NCI-H524 (cell line): ENCODE measurements at regions not wholly inside any gene's neighbourhood (a gene's known extent, or its start where the extent isn't known, plus 50 kb on each side); places are given as distances from the start of the nearest gene placed in this dataset.
"Not testable (repeated sequence)": the region's sequence is repeated elsewhere in the genome, so short reads cannot be mapped to it uniquely, and the experiment has no call there.

Source experiments
- DNase-seq, 2 experiments: peaks; one replicate each; lab custom pipeline; 2025; lab: John Stamatoyannopoulos, UW

DNA sequence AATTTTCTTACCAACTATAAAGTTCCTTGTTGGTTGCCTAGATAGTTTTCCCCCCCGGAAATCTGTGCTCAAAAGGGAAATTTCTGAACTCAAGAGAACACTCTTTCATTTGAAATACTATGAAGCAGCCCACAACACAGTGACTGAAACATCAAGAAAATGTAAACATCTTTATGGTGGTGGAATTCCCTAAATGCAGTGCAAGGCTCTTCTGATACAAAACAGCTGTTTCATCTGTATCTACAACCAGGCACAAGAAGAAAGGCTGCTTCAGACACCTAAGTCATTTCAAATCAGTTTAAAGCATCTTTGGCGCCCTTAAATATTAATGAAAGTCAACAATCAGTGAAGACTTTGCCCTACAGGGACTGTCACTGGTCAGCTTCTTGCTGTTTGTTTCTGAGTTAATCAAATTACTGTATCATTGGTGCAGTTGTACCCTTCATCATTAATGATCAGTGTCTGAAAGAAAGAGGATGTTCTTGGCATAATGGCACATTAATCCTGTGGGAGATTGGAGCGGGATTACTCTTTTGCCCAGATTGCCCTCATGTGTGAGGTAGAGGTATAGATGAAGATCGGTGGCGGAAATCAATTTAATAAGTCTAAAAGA lies 947.0 kb downstream of the NR2F1-AS1 start:
- no peak for DNase-seq

DNA sequence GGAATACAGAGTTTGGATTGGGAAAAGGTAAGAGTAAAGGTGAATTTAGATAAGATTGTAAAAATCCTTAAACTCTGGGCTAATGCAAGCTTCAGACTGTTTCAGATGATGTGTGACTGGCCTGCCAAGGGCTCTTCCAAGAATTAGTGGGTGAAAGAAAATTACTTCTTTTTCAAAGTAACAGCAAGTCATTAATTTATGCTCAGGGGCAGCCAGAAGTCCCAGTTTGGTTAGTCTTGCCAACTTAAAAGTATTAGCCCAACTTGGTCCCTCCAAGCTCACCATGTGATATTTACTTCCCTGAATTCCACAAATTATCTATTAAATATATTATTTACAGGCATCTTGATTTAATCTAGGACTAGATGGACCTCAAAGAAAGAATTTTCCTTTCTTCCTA lies 947.8 kb downstream of the NR2F1-AS1 start:
- no peak for DNase-seq

DNA sequence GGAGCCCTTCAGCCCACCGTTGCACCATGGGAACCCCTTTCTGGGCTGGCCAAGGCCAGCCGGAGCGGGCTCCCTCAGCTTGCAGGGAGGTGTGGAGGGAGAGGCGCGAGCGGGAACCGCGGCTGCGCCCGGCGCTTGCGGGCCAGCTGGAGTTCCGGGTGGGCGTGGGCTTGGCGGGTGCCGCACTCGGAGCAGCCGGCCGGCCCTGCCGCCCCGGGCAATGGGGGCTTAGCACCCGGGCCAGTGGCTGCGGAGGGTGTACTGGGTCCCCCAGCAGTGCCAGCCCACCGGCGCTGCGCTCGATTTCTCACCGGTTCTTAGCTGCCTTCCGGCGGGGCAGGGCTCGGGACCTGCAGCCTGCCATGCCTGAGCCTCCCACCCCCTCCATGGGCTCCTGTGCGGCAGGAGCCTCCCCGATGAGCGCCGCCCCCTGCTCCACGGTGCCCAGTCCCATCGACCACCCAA lies 949.8 kb downstream of the NR2F1-AS1 start:
- DNase-seq = not testable (repeated sequence)

DNA sequence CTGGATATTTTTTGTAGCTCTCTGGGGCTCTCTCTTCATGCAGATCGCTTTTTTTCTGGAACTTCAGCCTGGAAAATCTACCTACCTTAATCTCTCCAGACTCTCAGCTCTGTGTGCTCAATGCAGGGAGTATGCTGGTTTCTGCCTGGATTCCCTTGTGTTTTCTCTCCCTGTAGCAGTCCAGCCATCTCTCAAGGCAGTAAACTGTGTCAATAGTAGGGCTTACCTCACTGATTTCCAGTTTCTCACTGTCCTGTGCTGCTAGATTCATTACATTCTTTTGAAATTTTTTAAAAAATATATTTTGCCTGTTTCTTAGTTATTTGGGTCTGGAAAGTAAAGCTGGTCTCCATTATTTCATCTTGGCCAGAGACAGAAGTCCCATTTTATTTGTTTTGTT lies 951.4 kb downstream of the NR2F1-AS1 start:
- DNase-seq = no peak

DNA sequence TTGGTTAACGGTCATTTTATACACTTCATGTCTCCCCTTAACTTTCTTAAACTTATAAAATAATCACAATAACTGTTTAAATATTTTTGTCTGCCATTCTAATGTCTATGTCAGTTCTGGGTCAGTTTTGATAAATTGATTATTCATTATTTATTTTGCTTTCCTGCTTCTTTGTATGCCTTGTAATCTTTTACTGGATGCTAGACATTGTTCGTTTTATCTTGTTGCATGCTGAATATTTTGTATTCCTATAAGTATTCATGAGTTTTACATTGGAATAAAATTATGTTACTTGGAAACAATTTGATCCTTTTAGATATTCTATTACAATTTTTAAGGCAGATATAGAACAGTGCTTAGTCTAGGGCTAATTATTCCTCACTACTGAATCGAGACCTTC lies 952.0 kb downstream of the NR2F1-AS1 start:
- no peak for DNase-seq

DNA sequence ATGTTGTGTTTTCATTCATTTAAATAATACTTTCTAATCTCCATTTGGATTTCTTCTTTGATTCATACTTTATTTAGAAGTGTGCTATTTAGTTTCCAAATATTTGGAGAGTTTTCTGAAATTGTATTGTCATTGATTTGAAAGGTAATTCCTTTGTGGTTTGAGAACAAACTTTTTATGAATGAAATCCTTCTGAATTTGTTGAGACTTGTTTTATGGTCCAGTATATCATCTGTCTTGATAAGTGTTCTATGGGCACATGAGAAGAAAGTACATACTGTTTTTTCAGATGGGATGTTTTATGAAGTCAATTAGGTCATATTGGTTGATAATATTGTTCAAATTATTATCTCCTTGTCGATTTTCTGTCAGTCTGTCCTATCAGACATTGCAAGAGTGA lies 953.8 kb downstream of the NR2F1-AS1 start:
- DNase-seq = no peak

DNA sequence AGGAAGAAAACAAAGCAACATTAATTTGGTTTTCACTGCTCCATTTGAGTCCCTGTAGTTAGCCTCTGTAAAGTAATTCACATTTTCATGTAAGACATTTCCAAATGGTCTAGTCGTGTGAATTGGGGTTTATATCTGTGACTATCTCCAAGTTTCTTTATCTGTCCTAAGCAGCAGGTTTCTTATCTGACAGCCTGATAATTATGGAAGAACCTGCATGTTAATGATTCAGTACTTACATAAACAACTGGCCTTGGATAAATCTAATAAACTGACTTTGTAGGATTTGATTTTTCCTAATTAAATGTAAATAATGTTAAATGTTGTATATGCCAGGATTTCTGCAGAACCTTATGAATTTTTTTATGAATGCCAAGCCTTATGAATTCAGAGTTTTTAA lies 964.9 kb downstream of the NR2F1-AS1 start:
- no peak for DNase-seq

DNA sequence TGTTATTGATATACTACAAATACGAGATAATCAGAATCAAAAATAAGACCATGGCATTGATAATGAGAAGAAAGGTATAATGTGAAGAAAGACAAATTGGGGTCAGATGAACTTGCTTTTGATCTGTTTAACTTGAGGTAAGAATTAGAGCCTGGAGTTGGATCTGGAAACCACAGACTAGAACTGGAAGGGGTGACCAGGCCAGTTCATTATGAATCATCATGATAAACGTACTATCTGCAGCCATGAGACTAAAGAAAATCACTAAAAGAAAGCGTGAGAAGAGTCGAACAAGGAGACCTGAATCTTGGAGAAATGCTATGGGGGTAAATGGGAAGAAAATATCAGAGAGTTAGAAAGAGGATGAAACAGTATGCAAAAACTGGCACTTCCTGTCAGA lies 967.5 kb downstream of the NR2F1-AS1 start:
- no peak for DNase-seq

DNA sequence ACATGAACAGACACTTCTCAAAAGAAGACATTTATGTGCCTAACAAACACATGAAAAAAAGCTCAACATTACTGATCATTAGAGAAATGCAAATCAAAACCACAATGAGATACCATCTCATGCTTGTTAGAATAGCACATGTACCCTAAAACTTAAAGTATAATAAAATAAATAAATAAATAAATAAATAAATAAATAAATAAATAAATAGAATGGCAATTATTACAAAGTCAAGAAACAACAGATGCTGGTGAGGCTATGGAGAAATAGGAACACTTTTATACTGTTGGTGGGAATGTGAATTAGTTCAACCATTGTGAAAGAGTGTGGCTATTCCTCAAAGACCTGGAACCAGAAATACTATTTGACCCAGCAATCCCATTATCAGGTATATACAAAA lies 970.6 kb downstream of the NR2F1-AS1 start:
- not testable (repeated sequence) for DNase-seq

DNA sequence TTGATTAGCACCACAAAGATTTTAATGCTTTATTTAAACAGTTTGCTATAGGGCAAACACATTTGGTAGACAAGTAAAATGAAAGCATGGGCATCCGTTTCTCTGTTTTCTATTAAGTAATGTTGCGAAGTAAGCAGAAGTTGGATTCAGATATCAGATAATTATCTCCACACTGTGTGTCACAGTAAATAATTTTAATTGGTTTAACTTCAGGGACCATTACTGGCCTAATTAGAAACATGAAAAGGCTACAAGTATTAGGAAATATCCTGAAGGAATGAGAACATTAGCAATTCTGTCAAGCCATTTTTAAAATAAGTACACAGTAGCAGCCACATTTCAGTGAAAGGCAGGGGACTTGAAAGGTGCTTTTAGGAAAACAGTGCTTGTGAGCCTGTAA lies 975.4 kb downstream of the NR2F1-AS1 start:
- no peak for DNase-seq

DNA sequence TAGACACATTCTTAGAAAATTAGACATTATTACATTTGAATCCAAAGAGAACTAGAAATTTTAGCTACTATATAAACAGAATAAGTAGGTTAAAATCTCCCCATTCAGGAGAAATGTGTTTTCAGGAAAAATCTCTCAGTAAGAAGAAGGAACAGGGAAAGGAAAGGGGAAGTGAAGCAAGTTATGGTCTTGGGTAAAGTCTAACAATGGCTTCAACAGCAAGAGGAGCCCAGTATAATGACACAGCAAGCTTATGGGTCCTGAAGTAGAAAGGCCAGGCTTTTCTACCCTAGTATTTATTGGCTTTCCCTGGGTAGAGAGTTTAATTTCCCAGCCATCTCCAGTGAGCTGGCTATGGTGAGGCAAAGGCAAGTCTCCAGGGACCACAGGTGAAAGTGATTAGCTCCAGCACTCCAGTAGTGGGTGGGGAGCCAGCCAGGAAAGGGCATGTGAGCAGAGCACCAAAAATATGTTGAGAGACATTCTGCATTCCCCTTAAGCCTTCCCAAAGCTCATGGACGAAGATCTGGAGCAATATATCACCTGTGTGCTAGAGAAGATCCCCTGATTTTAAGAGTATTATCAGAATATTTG lies 981.7 kb downstream of the NR2F1-AS1 start:
- DNase-seq = no peak

DNA sequence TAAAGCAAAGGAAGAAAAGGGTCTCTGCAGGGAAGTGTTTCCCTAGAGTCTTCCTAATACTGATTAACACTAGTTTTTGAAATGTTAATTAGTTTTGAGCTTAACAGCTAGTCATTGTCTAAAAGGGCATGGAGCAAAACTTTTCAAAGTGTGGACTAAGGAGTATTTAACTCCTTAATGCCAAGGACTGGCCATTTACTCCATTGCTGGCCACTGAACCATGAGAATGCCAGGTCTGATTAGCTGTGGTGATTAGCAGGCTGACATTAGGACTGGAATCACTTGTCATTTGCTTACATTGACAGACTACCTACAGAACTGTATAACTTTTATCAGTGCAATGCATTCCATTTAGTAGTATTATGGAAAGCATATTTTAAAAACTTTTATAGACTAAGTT lies 987.0 kb downstream of the NR2F1-AS1 start:
- DNase-seq = no peak

DNA sequence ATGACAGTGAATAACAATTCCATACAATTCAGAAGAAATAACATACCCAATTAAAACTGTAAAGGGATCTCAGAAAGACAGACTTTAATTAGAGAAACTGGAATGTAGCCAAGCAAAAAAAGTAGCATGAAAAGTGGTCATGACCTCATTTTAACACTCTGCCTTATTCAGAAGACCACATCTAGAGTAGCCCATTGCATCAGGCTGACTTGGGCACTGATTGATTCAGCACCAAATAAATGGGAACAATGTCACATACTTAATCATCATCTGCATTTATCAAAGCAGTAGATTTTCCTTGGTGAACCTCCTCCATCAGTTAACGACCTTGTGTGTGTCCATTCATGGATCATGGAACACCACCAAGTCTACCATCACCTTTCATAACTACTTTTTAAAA lies 992.1 kb downstream of the NR2F1-AS1 start:
- DNase-seq = no peak

DNA sequence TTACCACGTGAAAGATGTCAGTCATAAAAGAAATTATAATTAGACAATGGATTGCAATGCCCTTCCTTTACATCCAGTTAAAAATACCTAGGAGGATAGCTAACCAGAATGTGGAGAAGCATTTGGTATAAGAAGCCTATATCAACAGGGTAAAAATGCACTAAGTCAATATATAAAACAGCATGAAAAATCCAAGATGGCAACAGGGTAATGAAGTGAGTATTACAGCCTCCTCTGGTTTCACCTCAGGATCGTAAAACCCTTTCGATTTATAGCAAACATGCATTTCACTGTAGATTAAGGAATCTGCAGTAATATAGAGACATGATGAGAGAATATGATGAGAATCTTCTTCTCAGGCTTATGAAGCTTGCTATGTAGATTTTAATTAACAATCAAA lies 999.3 kb downstream of the NR2F1-AS1 start:
- DNase-seq = no peak

DNA sequence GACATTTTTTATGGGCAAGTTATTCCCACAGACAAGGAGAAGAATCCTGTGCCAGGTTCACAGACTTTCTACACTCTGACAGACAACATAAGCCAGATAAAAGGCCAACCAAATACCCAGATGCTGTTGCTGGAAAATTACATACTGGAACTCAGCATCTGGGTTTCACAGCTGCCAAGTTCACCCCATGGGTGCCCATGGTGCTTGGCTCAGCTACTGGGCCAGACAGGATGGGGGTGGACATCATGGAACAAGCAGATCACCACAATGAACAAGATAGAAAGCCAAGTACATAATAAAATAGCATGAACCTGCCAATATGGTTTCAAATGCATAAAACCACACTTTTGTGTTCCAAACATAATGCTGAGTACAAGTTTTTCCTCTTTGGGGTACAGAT lies 999.8 kb downstream of the NR2F1-AS1 start:
- DNase-seq = no peak

DNA sequence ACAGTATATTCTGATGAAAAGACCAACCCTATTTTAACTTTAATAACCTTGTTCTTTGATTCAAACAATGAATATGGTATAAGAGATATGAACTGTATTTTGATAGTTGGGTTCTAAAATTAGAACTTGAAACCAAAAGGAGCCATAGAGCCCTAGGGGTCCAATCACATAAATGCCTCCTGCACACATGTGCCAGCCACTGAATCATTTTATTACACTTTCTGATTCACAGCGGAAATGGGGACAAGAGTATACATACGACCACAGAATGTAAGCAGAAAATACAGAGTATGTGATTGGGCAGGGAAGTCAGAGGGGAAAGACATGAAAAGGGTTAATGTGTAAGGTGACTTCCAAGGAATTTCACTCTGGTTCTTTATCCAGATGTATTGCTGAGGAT lies 1000.2 kb downstream of the NR2F1-AS1 start:
- no peak for DNase-seq

DNA sequence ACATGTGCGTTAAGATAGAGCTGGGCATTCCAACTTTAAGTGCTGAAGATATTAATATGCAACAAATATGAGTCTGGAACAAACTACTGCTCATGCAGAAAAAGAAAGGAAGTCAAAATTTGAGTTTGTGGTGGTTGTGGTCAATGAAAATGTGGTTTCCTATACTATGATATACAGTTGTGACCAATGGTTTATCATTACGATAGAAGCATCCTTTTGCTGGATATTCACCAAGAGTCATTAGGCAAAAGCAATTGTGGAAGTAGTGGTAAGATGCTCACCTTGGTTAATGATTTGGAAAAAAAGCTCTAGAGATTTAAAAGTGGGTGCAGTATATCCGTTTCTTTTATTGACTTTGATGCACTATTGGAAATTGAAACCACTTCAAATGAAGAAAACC lies 1007.0 kb downstream of the NR2F1-AS1 start:
- DNase-seq = no peak

DNA sequence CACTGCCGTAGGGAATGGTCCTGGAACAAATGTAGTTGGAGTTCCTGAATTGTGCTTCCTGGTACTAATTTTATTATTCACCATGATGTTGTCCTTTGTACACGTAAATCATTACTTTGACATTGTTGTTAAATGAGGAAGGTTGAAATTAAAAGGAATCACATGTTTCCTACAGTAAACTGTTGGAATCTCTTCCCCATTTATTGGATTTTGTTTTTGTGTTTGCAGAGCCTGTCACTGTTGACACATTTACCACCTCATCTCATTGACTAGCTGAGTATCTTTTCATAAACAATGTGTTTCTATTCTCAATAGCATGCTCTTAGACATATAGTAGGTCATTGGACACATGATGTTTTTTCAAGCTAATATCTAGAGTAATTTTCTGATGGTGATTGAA lies 1012.5 kb downstream of the NR2F1-AS1 start:
- no peak for DNase-seq

DNA sequence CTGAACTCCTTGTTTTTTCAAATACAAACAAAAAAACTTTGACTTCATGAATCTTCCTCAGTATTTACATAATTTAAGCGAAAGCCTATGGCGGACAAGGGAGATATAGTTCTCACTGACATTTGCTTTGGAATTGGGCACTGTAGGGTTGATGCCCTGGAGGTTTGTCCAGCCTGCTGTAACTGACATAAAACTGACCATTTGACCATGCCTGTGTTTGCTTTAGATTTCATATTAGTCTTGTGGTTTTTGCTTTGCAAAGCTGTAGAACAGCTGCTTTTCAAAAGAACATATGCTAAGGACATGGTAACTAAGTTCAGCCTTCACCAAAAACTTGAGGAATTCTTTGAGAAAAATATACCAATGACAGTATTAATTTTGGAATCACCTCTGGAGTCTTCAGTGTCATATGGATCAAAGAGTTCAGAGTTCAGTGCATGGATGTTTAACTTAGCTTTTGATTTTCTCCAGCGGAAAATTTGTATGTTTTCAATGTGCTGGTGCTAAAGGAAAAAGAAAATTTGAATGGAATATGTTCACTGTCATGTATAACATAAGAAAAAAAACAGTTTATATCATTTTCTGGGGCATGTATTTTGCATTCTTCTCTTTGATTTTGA lies 1013.1 kb downstream of the NR2F1-AS1 start:
- DNase-seq = no peak

DNA sequence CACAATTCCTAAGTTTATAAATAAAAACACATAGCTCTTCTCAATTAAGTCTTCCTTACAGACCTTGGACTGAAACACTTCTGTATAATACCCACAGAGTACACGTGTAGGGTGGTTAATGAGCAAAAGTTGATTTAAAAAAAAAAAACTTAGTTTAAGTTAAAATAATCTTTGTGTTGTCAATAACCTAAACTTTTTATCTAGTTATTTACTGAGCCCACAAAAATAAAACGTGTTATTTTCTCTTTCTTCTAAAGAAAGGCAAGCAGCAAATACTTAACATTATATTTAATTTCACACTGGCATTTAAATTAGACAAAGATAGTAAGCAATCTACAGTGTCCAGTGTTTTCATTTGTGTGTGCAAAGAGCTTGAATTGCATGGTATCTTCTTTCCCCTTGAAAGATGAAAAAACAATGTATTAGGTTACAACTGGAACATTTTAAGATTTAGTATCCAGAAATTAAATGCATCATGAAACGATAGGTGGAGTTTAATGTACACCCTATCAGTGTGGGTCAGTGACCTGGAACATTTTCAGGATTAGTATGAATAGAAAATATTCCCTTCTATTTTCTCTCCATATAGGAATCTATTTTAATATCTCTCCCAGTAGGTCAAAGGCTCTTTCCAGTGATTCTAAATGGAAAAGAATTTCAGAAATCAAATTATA lies 1014.8 kb downstream of the NR2F1-AS1 start:
- no peak for DNase-seq

DNA sequence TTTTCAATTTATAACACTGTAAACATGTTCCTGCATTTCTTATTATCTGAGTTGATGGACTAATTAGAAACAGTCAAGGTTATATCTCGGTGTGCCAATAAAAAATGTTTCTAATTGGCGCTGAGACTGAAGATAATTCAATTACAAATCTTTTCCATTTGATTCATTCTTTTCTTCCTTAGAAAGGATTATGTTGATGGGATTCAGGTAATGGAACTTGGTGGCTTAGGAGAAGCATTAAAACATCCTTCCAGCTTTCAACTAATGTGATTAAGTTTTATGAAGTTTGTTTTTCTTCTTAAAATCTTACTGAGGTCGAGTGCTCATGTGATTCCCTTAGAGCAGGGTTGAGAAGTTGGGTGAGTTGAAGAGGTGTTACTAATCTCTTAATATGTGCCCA lies 1015.3 kb downstream of the NR2F1-AS1 start:
- DNase-seq = peak in 1 of 2 experiments; percentile 8

DNA sequence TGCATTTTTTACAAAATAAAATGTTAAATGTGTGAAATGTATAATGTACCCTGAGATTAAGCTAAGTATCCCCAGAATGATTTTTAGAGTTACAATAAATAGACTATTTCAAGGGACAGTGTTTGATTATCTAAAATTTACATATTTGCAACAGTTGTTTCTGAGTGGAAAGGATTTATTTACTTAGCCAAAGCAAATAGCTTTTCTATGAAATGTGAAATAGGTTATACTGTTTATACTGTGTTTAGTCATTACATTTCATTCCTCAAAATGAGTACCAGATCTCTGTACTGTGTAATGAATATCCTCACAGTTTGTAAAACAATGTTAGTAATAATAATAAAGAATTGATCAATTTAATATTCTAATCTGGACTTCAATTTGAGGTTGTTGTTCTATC lies 1019.0 kb downstream of the NR2F1-AS1 start:
- no peak for DNase-seq

DNA sequence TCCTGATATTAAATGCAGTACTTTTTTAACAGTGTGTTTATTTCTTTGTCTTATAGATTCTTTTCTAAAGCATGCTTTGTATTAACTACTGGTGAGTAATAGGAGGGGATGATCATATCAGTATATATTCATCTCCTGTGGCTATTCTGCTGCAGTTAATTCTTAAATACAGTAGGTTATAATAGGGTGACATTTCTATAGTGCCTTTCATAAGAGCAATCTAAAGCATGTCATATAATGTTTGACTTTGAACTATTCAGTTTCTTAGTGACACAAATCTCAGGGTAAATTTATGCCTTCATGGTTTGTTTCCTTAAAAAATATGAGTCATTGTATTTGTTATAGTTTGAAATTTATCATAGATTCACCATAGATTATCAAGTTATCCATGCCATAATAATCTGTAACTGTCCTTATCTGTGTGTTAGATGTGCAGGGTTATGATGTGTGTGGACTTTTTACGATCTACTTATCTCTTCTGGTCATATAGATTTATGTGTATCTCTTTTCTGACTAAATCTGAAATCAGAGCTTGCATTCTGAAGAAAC lies 1019.5 kb downstream of the NR2F1-AS1 start:
- DNase-seq = no peak
